ENCODE measurements at regions not wholly inside any gene's neighbourhood (a gene's known extent, or its start where the extent isn't known, plus 50 kb on each side); places are given as distances from the start of the nearest gene placed in this dataset.

- Mint-ChIP-seq H3K4me3 (ENCODE audit: unreplicated experiment) (no peak overlapping the region), H3K27me3 (ENCODE audit: low read depth) (peaks cover 19% of the 10 kb centered on the region), H3K9me3 (ENCODE audit: low read depth) (peaks cover 7% of the 10 kb centered on the region), H3K4me1 (ENCODE audit: low read depth) (no peaks in the 10 kb centered on the region), H3K27ac (ENCODE audit: unreplicated experiment) (no peak overlapping the region), H3K36me3 (ENCODE audit: low read depth) (peaks cover 3% of the 10 kb centered on the region)
- no peak for DNase-seq (ENCODE audit: low spot score)
- TF ChIP-seq CTCF (IDR thresholded peaks at IDR 0.05), result no peak
Measured at GRCh38 chr18:46312221-46312620, 208.0 kb downstream of the HAUS1 start.

- H3K36me3 Mint-ChIP-seq (ENCODE audit: low read depth), result no peaks in the 10 kb centered on the region
- no peak overlapping the region for H3K4me3 Mint-ChIP-seq (ENCODE audit: unreplicated experiment)
- DNase-seq (ENCODE audit: low spot score), result no peak
- H3K27ac Mint-ChIP-seq (ENCODE audit: unreplicated experiment), result no peak overlapping the region
- H3K9me3 Mint-ChIP-seq (ENCODE audit: low read depth), result no peaks in the 10 kb centered on the region
- H3K27me3 Mint-ChIP-seq (ENCODE audit: low read depth), result peaks cover 15% of the 10 kb centered on the region
- no peaks in the 10 kb centered on the region for H3K4me1 Mint-ChIP-seq (ENCODE audit: low read depth)
- no peak for TF ChIP-seq CTCF (IDR thresholded peaks at IDR 0.05)
Measured at GRCh38 chr18:46313521-46313920, 209.3 kb downstream of the HAUS1 start.

GRCh38 chr18:46314011-46314410 is 209.8 kb downstream of the HAUS1 start:
- H3K27me3 Mint-ChIP-seq (ENCODE audit: low read depth), result peaks cover 13% of the 10 kb centered on the region
- H3K27ac Mint-ChIP-seq (ENCODE audit: unreplicated experiment), result no peak overlapping the region
- no peaks in the 10 kb centered on the region for H3K9me3 Mint-ChIP-seq (ENCODE audit: low read depth)
- DNase-seq (ENCODE audit: low spot score), result no peak
- H3K36me3 Mint-ChIP-seq (ENCODE audit: low read depth), result no peaks in the 10 kb centered on the region
- H3K4me1 Mint-ChIP-seq (ENCODE audit: low read depth), result peaks cover 1% of the 10 kb centered on the region
- no peak overlapping the region for H3K4me3 Mint-ChIP-seq (ENCODE audit: unreplicated experiment)
- TF ChIP-seq CTCF (IDR thresholded peaks at IDR 0.05), result no peak

- Mint-ChIP-seq H3K27me3 (ENCODE audit: low read depth) (peaks cover 13% of the 10 kb centered on the region), H3K9me3 (ENCODE audit: low read depth) (no peaks in the 10 kb centered on the region), H3K4me1 (ENCODE audit: low read depth) (peaks cover 4% of the 10 kb centered on the region), H3K36me3 (ENCODE audit: low read depth) (no peaks in the 10 kb centered on the region), H3K27ac (ENCODE audit: unreplicated experiment) (no peak overlapping the region), H3K4me3 (ENCODE audit: unreplicated experiment) (no peak overlapping the region)
- no peak for TF ChIP-seq CTCF (IDR thresholded peaks at IDR 0.05)
- no peak for DNase-seq (ENCODE audit: low spot score)
Measured at GRCh38 chr18:46315161-46315560, 211.0 kb downstream of the HAUS1 start.

- peaks cover 2% of the 10 kb centered on the region for H3K27me3 Mint-ChIP-seq (ENCODE audit: low read depth)
- H3K9me3 Mint-ChIP-seq (ENCODE audit: low read depth), result no peaks in the 10 kb centered on the region
- TF ChIP-seq CTCF (IDR thresholded peaks at IDR 0.05), result no peak
- H3K27ac Mint-ChIP-seq (ENCODE audit: unreplicated experiment), result no peak overlapping the region
- H3K4me3 Mint-ChIP-seq (ENCODE audit: unreplicated experiment), result no peak overlapping the region
- no peak for DNase-seq (ENCODE audit: low spot score)
- H3K36me3 Mint-ChIP-seq (ENCODE audit: low read depth), result no peaks in the 10 kb centered on the region
- H3K4me1 Mint-ChIP-seq (ENCODE audit: low read depth), result peaks cover 23% of the 10 kb centered on the region
Measured at GRCh38 chr18:46318356-46318755, 214.2 kb downstream of the HAUS1 start.

Data from chondrocyte (in vitro differentiated cells).